PFSK-1 (cell line): ENCODE measurements at regions not wholly inside any gene's neighbourhood (a gene's known extent, or its start where the extent isn't known, plus 50 kb on each side); places are given as distances from the start of the nearest gene placed in this dataset.

Source experiments
- FOXP2 ChIP-seq: optimal IDR thresholded peaks from 2 replicates; pipeline ENCODE3; 2011; ENCODE audit warnings: borderline replicate concordance, control low read depth, inconsistent platforms; ENCODE audit not compliant: insufficient read depth; ENCODE audit errors: extremely low read length, extremely low read depth
- POLR2AphosphoS5 ChIP-seq: IDR thresholded peaks from 2 replicates; pipeline ENCODE4 v1.6.1; 2012; ENCODE audit warnings: low read depth, mild to moderate bottlenecking, control low read depth, low read length, moderate library complexity
- REST ChIP-seq, 2 experiments: IDR thresholded peaks; 2 replicates each; pipeline versions ENCODE4 v1.6.1 to v1.8.0; 2011 to 2012; ENCODE audit warnings: low read depth in 2 of 2, low read length in 2 of 2, control low read depth in 1 of 2, inconsistent platforms in 1 of 2, mild to moderate bottlenecking in 1 of 2, moderate library complexity in 1 of 2; ENCODE audit not compliant: insufficient read depth in 1 of 2
- SIN3A ChIP-seq: IDR thresholded peaks from 2 replicates; pipeline ENCODE4 v1.6.1; 2012; ENCODE audit warnings: mild to moderate bottlenecking, low read length, moderate library complexity, borderline replicate concordance; ENCODE audit not compliant: insufficient read depth
- TAF1 ChIP-seq: IDR thresholded peaks from 2 replicates; pipeline ENCODE4 v1.6.1; 2012; ENCODE audit warnings: low read length, control low read depth, borderline replicate concordance; ENCODE audit not compliant: insufficient read depth

- TF ChIP-seq REST (IDR thresholded peaks at IDR 0.05; ENCODE audit: insufficient read depth in 1 of 2, low read depth in 2 of 2, low read length in 2 of 2): no peak
- no peak for TF ChIP-seq TAF1
- TF ChIP-seq POLR2AphosphoS5: no peak
- no peak for TF ChIP-seq SIN3A
- no peak for TF ChIP-seq FOXP2
Measured at GRCh38 chr18:25805939-25806338, 284.5 kb downstream of the SS18 start.

GRCh38 chr18:25805323-25805722, 285.1 kb downstream of the SS18 start:
- TF ChIP-seq FOXP2: peak; percentile 63
- no peak for TF ChIP-seq SIN3A

- no peak for TF ChIP-seq POLR2AphosphoS5
- TF ChIP-seq SIN3A: no peak
- TF ChIP-seq TAF1: no peak
- no peak for TF ChIP-seq REST (IDR thresholded peaks at IDR 0.05; ENCODE audit: insufficient read depth in 1 of 2, low read depth in 2 of 2, low read length in 2 of 2)
- no peak for TF ChIP-seq FOXP2
Measured at GRCh38 chr18:25799231-25799630, 291.2 kb downstream of the SS18 start.

GRCh38 chr18:25798046-25798445, 292.4 kb downstream of the SS18 start:
- no peak for TF ChIP-seq POLR2AphosphoS5

GRCh38 chr18:25795213-25795612, 295.2 kb downstream of the SS18 start:
- TF ChIP-seq POLR2AphosphoS5: no peak
- TF ChIP-seq TAF1: no peak
- no peak for TF ChIP-seq SIN3A
- no peak for TF ChIP-seq REST (IDR thresholded peaks at IDR 0.05; ENCODE audit: insufficient read depth in 1 of 2, low read depth in 2 of 2, low read length in 2 of 2)
- no peak for TF ChIP-seq FOXP2

GRCh38 chr18:25787276-25787675, 303.1 kb downstream of the SS18 start:
- no peak for TF ChIP-seq SIN3A
- TF ChIP-seq TAF1: no peak
- TF ChIP-seq FOXP2: no peak
- no peak for TF ChIP-seq REST (IDR thresholded peaks at IDR 0.05; ENCODE audit: insufficient read depth in 1 of 2, low read depth in 2 of 2, low read length in 2 of 2)
- TF ChIP-seq POLR2AphosphoS5: no peak
